ENCODE measurements at regions not wholly inside any gene's neighbourhood (a gene's known extent, or its start where the extent isn't known, plus 50 kb on each side); places are given as distances from the start of the nearest gene placed in this dataset.

DNA sequence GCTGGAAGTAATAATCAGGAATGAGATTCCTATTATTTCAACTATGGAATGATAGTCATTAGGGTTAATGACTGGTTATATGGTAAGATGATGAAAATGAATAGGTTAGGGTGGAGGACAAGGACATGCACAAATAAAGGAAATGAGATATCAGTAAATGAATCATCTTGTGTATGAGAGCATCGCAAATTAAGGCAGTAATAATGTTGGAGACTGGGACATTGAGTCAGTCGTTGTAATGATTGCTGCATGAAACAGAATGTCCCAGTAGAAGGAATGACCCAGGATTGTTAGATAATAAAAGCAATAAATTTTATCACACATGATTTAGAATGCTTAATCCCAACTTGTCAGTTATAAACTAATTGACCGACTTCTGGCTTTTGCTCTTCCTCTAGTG lies 1733.7 kb upstream of the PCDH20 start:
- TF ChIP-seq EZH2phosphoT487 (conservative IDR thresholded peaks at IDR 0.05; ENCODE audit: low read length), result no peak
- TF ChIP-seq, protein P1, sequence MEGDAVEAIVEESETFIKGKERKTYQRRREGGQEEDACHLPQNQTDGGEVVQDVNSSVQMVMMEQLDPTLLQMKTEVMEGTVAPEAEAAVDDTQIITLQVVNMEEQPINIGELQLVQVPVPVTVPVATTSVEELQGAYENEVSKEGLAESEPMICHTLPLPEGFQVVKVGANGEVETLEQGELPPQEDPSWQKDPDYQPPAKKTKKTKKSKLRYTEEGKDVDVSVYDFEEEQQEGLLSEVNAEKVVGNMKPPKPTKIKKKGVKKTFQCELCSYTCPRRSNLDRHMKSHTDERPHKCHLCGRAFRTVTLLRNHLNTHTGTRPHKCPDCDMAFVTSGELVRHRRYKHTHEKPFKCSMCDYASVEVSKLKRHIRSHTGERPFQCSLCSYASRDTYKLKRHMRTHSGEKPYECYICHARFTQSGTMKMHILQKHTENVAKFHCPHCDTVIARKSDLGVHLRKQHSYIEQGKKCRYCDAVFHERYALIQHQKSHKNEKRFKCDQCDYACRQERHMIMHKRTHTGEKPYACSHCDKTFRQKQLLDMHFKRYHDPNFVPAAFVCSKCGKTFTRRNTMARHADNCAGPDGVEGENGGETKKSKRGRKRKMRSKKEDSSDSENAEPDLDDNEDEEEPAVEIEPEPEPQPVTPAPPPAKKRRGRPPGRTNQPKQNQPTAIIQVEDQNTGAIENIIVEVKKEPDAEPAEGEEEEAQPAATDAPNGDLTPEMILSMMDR (IDR thresholded peaks at IDR 0.05; ENCODE audit: insufficient read depth, low read length, poor library complexity, severe bottlenecking), result no peak

Data from SU-DHL-6 (cell line).